Testis (tissue), 2 donors: ENCODE measurements at regions not wholly inside any gene's neighbourhood (a gene's known extent, or its start where the extent isn't known, plus 50 kb on each side); places are given as distances from the start of the nearest gene placed in this dataset.

Experiments
- DNase-seq: peaks from one replicate; pipeline ENCODE4 v3.0.0-alpha.2; 2019
- H3K27ac ChIP-seq, 2 donors: fragments of 200-600 bp; sonication (generic); one replicate each; pipeline ENCODE4 v1.5.1; 2019
- H3K27me3 ChIP-seq: fragments of 200-600 bp; sonication (generic); one replicate; pipeline ENCODE4 v1.5.1; 2019
- H3K36me3 ChIP-seq: fragments of 200-600 bp; sonication (generic); one replicate; pipeline ENCODE4 v1.5.1; 2017; ENCODE audit warnings: low read depth; ENCODE audit errors: missing control alignments
- H3K4me1 ChIP-seq: fragments of 200-600 bp; sonication (generic); one replicate; pipeline ENCODE4 v1.5.1; 2019
- H3K4me3 ChIP-seq, 2 donors: fragments of 200-600 bp; sonication (generic); one replicate each; pipeline ENCODE4 v1.5.1; 2017 to 2019
- H3K9me3 ChIP-seq: fragments of 200-600 bp; sonication (generic); one replicate; pipeline ENCODE4 v1.5.1; 2017
- CTCF ChIP-seq, 3 experiments: fragments of 450-650 bp in 2 of 3; fragments of 200-600 bp in 1 of 3; sonication (generic) in 1 of 3; IDR thresholded peaks; one replicate each; pipeline ENCODE4 v1.5.1; 2016 to 2019; ENCODE audit warnings: antibody characterized with exemption in 3 of 3, mild to moderate bottlenecking in 2 of 3, moderate library complexity in 1 of 3
- POLR2A ChIP-seq: fragments of 450-650 bp; IDR thresholded peaks from one replicate; pipeline ENCODE4 v1.6.1; 2017; ENCODE audit warnings: antibody characterized with exemption, mild to moderate bottlenecking, moderate library complexity
- WGBS, 2 donors: methylation state at CpG; one replicate each; pipeline ENCODE4 v1.1.5; 2018; 5-methylcytosine and 5-hydroxymethylcytosine counted together
- intact Hi-C: fragments of 100-400 bp; cut with DNase I; formaldehyde crosslinking; loops from one replicate; pipeline ENCODE4 v1.15.1; 2023; ENCODE audit warnings: low total_unique reads

- no peak for TF ChIP-seq CTCF (IDR thresholded peaks at IDR 0.05)
- TF ChIP-seq POLR2A = no peak
- intact Hi-C loops = no loop called here
- Histone ChIP-seq H3K4me3 (no peak overlapping the region), H3K27me3 (no peaks in the 10 kb centered on the region), H3K36me3 (no peaks in the 10 kb centered on the region), H3K9me3 (no peaks in the 10 kb centered on the region), H3K4me1 (no peaks in the 10 kb centered on the region), H3K27ac (no peak overlapping the region)
- no peak for DNase-seq
- 35 to 60% methylated on average over 1 of the region's 1 CpG for WGBS, 2 donors
These were observed 318.4 kb upstream of the SYNCRIP start for GRCh38 chr6:85961125-85961524.

GRCh38 chr6:85948481-85948880, 305.8 kb upstream of the SYNCRIP start:
- H3K4me1 ChIP-seq = peaks cover 5% of the 10 kb centered on the region
- H3K27me3 ChIP-seq = no peaks in the 10 kb centered on the region
- WGBS, 2 donors = 90 to 92% methylated on average over 3 of the region's 3 CpGs
- no peak overlapping the region for H3K4me3 ChIP-seq
- no peaks in the 10 kb centered on the region for H3K36me3 ChIP-seq
- no peak for DNase-seq
- TF ChIP-seq POLR2A (no peak), CTCF (IDR thresholded peaks at IDR 0.05) (no peak)
- intact Hi-C loops = no loop called here
- H3K27ac ChIP-seq = no peak overlapping the region
- H3K9me3 ChIP-seq = no peaks in the 10 kb centered on the region

GRCh38 chr6:85945459-85946185, 302.9 kb upstream of the SYNCRIP start:
- Histone ChIP-seq H3K4me1 (peaks cover 5% of the 10 kb centered on the region), H3K4me3 (no peak overlapping the region), H3K27ac (no peak overlapping the region), H3K36me3 (no peaks in the 10 kb centered on the region), H3K9me3 (no peaks in the 10 kb centered on the region), H3K27me3 (no peaks in the 10 kb centered on the region)
- WGBS, 2 donors = 48 to 65% methylated on average over 6 of the region's 6 CpGs
- intact Hi-C loops = no loop called here
- DNase-seq = no peak
- TF ChIP-seq POLR2A (no peak), CTCF (IDR thresholded peaks at IDR 0.05) (no peak)

GRCh38 chr6:85944776-85945175, 302.1 kb upstream of the SYNCRIP start:
- 71 to 83% methylated on average over 3 of the region's 3 CpGs for WGBS, 2 donors

More at GRCh38 chr6:85944776-85945175, 302.1 kb upstream of the SYNCRIP start:
- Histone ChIP-seq H3K27ac (no peak overlapping the region), H3K9me3 (no peaks in the 10 kb centered on the region), H3K27me3 (no peaks in the 10 kb centered on the region), H3K4me3 (no peak overlapping the region), H3K36me3 (no peaks in the 10 kb centered on the region), H3K4me1 (peaks cover 5% of the 10 kb centered on the region)
- TF ChIP-seq CTCF (IDR thresholded peaks at IDR 0.05) (no peak), POLR2A (no peak)
- intact Hi-C loops = no loop called here
- no peak for DNase-seq
